Liver (tissue), 3 donors: ENCODE measurements at regions not wholly inside any gene's neighbourhood (a gene's known extent, or its start where the extent isn't known, plus 50 kb on each side); places are given as distances from the start of the nearest gene placed in this dataset.

ENCODE experiments used
- FOXA1 ChIP-seq: IDR thresholded peaks from 2 replicates; pipeline ENCODE4 v1.6.1; 2016; ENCODE audit warnings: antibody characterized with exemption
- RAD21 ChIP-seq, 2 donors: IDR thresholded peaks; 2 replicates each; pipeline ENCODE4 v1.6.1; 2016; ENCODE audit warnings: antibody characterized with exemption in 2 of 2, mild to moderate bottlenecking in 2 of 2
- TF ChIP-seq, protein P1 (sequence below): fragments of 150-350 bp; IDR thresholded peaks from 2 replicates; pipeline ENCODE4 v1.5.1; 2017; ENCODE audit warnings: improper control_type of control experiment, low read depth, low read length; ENCODE audit not compliant: missing input control
- TF ChIP-seq, protein P2 (sequence below): IDR thresholded peaks from 2 replicates; pipeline ENCODE4 v1.6.1; 2016; ENCODE audit warnings: antibody characterized with exemption
- TF ChIP-seq, protein P3 (sequence below): IDR thresholded peaks from 2 replicates; pipeline ENCODE4 v1.6.1; 2016; ENCODE audit warnings: antibody characterized with exemption
- TF ChIP-seq, protein P4 (sequence below): IDR thresholded peaks from 2 replicates; pipeline ENCODE4 v1.6.1; 2016; ENCODE audit warnings: antibody characterized with exemption, mild to moderate bottlenecking
- donor health status: healthy.
- donor health status: healthy.

DNA sequence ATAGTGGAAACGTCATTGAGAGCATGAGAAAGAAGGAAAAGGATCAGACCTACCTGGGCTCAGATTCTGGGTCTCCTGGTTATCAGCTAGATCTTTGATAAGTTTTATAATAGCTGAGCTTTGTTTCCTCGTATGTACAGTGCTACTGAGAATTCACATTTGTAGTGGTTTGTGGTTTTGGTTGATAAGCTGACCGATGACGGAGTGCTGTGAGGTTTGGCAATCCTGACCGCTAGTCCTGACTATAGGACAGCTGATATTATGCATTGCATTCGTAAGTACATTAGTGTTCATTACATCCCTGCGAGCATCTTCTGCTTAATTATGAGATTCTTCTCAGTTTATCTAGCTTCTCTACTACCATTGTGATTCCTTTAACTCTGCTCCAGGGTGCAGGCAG lies 190.7 kb upstream of the SLC27A6 start:
- TF ChIP-seq, protein P1, sequence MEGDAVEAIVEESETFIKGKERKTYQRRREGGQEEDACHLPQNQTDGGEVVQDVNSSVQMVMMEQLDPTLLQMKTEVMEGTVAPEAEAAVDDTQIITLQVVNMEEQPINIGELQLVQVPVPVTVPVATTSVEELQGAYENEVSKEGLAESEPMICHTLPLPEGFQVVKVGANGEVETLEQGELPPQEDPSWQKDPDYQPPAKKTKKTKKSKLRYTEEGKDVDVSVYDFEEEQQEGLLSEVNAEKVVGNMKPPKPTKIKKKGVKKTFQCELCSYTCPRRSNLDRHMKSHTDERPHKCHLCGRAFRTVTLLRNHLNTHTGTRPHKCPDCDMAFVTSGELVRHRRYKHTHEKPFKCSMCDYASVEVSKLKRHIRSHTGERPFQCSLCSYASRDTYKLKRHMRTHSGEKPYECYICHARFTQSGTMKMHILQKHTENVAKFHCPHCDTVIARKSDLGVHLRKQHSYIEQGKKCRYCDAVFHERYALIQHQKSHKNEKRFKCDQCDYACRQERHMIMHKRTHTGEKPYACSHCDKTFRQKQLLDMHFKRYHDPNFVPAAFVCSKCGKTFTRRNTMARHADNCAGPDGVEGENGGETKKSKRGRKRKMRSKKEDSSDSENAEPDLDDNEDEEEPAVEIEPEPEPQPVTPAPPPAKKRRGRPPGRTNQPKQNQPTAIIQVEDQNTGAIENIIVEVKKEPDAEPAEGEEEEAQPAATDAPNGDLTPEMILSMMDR: no peak
- TF ChIP-seq, protein P2, sequence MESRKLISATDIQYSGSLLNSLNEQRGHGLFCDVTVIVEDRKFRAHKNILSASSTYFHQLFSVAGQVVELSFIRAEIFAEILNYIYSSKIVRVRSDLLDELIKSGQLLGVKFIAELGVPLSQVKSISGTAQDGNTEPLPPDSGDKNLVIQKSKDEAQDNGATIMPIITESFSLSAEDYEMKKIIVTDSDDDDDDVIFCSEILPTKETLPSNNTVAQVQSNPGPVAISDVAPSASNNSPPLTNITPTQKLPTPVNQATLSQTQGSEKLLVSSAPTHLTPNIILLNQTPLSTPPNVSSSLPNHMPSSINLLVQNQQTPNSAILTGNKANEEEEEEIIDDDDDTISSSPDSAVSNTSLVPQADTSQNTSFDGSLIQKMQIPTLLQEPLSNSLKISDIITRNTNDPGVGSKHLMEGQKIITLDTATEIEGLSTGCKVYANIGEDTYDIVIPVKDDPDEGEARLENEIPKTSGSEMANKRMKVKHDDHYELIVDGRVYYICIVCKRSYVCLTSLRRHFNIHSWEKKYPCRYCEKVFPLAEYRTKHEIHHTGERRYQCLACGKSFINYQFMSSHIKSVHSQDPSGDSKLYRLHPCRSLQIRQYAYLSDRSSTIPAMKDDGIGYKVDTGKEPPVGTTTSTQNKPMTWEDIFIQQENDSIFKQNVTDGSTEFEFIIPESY: no peak
- TF ChIP-seq FOXA1 (no peak), RAD21 (IDR thresholded peaks at IDR 0.05) (no peak)
- TF ChIP-seq, protein P3, sequence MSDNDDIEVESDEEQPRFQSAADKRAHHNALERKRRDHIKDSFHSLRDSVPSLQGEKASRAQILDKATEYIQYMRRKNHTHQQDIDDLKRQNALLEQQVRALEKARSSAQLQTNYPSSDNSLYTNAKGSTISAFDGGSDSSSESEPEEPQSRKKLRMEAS: no peak
- TF ChIP-seq, protein P4, sequence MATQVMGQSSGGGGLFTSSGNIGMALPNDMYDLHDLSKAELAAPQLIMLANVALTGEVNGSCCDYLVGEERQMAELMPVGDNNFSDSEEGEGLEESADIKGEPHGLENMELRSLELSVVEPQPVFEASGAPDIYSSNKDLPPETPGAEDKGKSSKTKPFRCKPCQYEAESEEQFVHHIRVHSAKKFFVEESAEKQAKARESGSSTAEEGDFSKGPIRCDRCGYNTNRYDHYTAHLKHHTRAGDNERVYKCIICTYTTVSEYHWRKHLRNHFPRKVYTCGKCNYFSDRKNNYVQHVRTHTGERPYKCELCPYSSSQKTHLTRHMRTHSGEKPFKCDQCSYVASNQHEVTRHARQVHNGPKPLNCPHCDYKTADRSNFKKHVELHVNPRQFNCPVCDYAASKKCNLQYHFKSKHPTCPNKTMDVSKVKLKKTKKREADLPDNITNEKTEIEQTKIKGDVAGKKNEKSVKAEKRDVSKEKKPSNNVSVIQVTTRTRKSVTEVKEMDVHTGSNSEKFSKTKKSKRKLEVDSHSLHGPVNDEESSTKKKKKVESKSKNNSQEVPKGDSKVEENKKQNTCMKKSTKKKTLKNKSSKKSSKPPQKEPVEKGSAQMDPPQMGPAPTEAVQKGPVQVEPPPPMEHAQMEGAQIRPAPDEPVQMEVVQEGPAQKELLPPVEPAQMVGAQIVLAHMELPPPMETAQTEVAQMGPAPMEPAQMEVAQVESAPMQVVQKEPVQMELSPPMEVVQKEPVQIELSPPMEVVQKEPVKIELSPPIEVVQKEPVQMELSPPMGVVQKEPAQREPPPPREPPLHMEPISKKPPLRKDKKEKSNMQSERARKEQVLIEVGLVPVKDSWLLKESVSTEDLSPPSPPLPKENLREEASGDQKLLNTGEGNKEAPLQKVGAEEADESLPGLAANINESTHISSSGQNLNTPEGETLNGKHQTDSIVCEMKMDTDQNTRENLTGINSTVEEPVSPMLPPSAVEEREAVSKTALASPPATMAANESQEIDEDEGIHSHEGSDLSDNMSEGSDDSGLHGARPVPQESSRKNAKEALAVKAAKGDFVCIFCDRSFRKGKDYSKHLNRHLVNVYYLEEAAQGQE: no peak
